ENCODE measurements at regions not wholly inside any gene's neighbourhood (a gene's known extent, or its start where the extent isn't known, plus 50 kb on each side); places are given as distances from the start of the nearest gene placed in this dataset.
A peak's percentile ranks its signal among the peaks of the same experiment; 100 is the strongest.

GRCh38 chr1:58879464-58879863 is 95.6 kb upstream of the JUN start:
- H2AFZ ChIP-seq: no peak overlapping the region
- H3K79me2 ChIP-seq: no peaks in the 10 kb centered on the region
- no peak overlapping the region for H3K4me2 ChIP-seq (ENCODE audit: low read length)
- no peaks in the 10 kb centered on the region for H3K27me3 ChIP-seq (ENCODE audit: control insufficient read depth, insufficient read depth, low read length)
- TF ChIP-seq CTCF (IDR thresholded peaks at IDR 0.05): no peak
- no peak overlapping the region for H3K27ac ChIP-seq
- no peaks in the 10 kb centered on the region for H3K9me3 ChIP-seq (ENCODE audit: control insufficient read depth, low read length)
- H3K4me1 ChIP-seq: peaks cover 43% of the 10 kb centered on the region
- H3K9ac ChIP-seq: no peak overlapping the region
- no peaks in the 10 kb centered on the region for H3K36me3 ChIP-seq (ENCODE audit: control insufficient read depth, insufficient read depth, low read length)
- no peak overlapping the region for H3K4me3 ChIP-seq (ENCODE audit: low read depth, low read length)

DNA sequence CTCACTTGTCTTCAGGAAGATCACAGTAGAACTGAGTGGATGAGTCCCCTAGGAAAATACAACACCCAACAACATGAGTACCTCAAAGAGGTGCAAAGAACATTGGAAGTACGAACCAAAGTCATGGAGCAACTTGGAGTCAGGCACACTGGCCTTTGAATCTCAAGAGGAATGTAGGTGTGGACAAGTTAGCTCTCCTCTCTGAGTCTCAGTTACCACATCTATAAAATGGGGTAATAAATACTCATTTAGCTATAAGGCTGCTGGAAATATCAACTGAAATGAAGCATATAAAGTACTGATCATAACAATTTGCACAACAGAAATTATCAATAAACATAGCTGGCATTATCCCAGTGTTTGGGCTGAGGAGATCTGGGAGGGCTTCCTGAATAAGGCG is 96.7 kb upstream of the JUN start:
- H3K4me3 ChIP-seq (ENCODE audit: low read depth, low read length): no peak overlapping the region
- no peaks in the 10 kb centered on the region for H3K27me3 ChIP-seq (ENCODE audit: control insufficient read depth, insufficient read depth, low read length)
- no peaks in the 10 kb centered on the region for H3K79me2 ChIP-seq
- no peak overlapping the region for H2AFZ ChIP-seq
- no peak overlapping the region for H3K27ac ChIP-seq
- peaks cover 43% of the 10 kb centered on the region for H3K4me1 ChIP-seq
- no peak overlapping the region for H3K9ac ChIP-seq
- TF ChIP-seq CTCF (IDR thresholded peaks at IDR 0.05): no peak
- H3K9me3 ChIP-seq (ENCODE audit: control insufficient read depth, low read length): no peaks in the 10 kb centered on the region
- no peaks in the 10 kb centered on the region for H3K36me3 ChIP-seq (ENCODE audit: control insufficient read depth, insufficient read depth, low read length)
- H3K4me2 ChIP-seq (ENCODE audit: low read length): no peak overlapping the region

DNA sequence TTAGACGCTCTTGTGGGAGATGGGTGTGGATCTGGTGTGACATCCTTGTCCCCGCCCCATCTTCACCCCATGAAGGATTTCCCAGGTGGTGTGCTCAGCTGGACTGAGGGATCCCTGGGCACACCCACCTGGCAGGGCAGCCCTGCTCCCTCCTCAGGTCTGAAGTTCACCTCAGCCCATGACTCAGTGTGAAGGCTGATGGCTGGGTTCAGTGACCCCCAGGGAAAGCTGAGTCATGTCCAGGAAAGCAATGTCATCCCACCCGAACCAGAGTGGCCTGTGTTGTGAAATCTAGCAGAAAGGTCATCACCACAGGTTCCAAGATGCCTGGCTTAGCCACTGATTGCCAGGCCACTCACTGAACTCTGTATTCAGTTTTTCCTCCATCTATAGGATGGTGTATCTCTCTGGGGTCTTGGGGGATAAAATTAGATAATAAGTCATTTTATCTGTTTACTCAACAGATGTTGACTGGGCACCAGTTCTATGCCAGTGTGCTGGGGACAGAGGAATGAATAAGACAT is 97.7 kb upstream of the JUN start:
- no peaks in the 10 kb centered on the region for H3K27me3 ChIP-seq (ENCODE audit: control insufficient read depth, insufficient read depth, low read length)
- no peaks in the 10 kb centered on the region for H3K79me2 ChIP-seq
- no peaks in the 10 kb centered on the region for H3K9me3 ChIP-seq (ENCODE audit: control insufficient read depth, low read length)
- H3K4me3 ChIP-seq (ENCODE audit: low read depth, low read length): no peak overlapping the region
- no peak overlapping the region for H3K9ac ChIP-seq
- TF ChIP-seq CTCF (IDR thresholded peaks at IDR 0.05): no peak
- no peak overlapping the region for H3K4me2 ChIP-seq (ENCODE audit: low read length)
- peak overlapping the region; percentile 99 for H3K27ac ChIP-seq
- H2AFZ ChIP-seq: no peak overlapping the region
- peaks cover 48% of the 10 kb centered on the region for H3K4me1 ChIP-seq
- no peaks in the 10 kb centered on the region for H3K36me3 ChIP-seq (ENCODE audit: control insufficient read depth, insufficient read depth, low read length)

GRCh38 chr1:58882322-58882948 is 98.6 kb upstream of the JUN start:
- Histone ChIP-seq H3K4me3 (ENCODE audit: low read depth, low read length) (no peak overlapping the region), H3K9ac (no peak overlapping the region), H3K4me2 (ENCODE audit: low read length) (no peak overlapping the region), H3K4me1 (peaks cover 57% of the 10 kb centered on the region), H3K27me3 (ENCODE audit: control insufficient read depth, insufficient read depth, low read length) (no peaks in the 10 kb centered on the region), H3K36me3 (ENCODE audit: control insufficient read depth, insufficient read depth, low read length) (no peaks in the 10 kb centered on the region), H2AFZ (no peak overlapping the region), H3K9me3 (ENCODE audit: control insufficient read depth, low read length) (no peaks in the 10 kb centered on the region), H3K27ac (peak overlapping the region; percentile 99), H3K79me2 (no peaks in the 10 kb centered on the region)
- TF ChIP-seq CTCF (IDR thresholded peaks at IDR 0.05): no peak
